Loucy (cell line): ENCODE measurements at regions not wholly inside any gene's neighbourhood (a gene's known extent, or its start where the extent isn't known, plus 50 kb on each side); places are given as distances from the start of the nearest gene placed in this dataset.

Experiments used
- H2AFZ ChIP-seq: fragments of 200-600 bp; sonication (generic); 2 replicates; pipeline ENCODE4 v1.6.0; 2016; ENCODE audit warnings: antibody characterized with exemption, mild to moderate bottlenecking, low read length, moderate library complexity
- H3F3A ChIP-seq: fragments of 200-600 bp; 2 replicates; pipeline ENCODE4 v1.6.0; 2016; ENCODE audit warnings: antibody characterized with exemption, low read depth, mild to moderate bottlenecking
- H3K27me3 ChIP-seq: fragments of 200-600 bp; sonication (generic); 2 replicates; pipeline ENCODE4 v1.6.1; 2014; ENCODE audit warnings: low read length, mild to moderate bottlenecking; ENCODE audit not compliant: insufficient read depth, poor library complexity, severe bottlenecking
- H3K36me3 ChIP-seq: fragments of 200-600 bp; sonication (generic); 2 replicates; pipeline ENCODE4 v1.6.1; 2016; ENCODE audit warnings: low read length; ENCODE audit not compliant: insufficient read depth
- H3K4me1 ChIP-seq: fragments of 200-600 bp; sonication (generic); 2 replicates; pipeline ENCODE4 v1.5.1; 2014; ENCODE audit warnings: low read length, mild to moderate bottlenecking; ENCODE audit not compliant: insufficient read depth, poor library complexity, severe bottlenecking
- H3K4me2 ChIP-seq: fragments of 200-600 bp; sonication (generic); 2 replicates; pipeline ENCODE4 v1.6.0; 2014; ENCODE audit warnings: antibody characterized with exemption, low read length, low read depth, mild to moderate bottlenecking; ENCODE audit not compliant: poor library complexity, severe bottlenecking
- H3K4me3 ChIP-seq: fragments of 200-600 bp; sonication (generic); 2 replicates; pipeline ENCODE4 v1.5.1; 2014; ENCODE audit warnings: low read length, mild to moderate bottlenecking, mixed read lengths; ENCODE audit not compliant: poor library complexity, severe bottlenecking
- H3K79me2 ChIP-seq: fragments of 200-600 bp; sonication (generic); 2 replicates; pipeline ENCODE4 v1.6.1; 2014; ENCODE audit warnings: low read length; ENCODE audit not compliant: insufficient read depth
- H3K9ac ChIP-seq: fragments of 200-600 bp; sonication (generic); 2 replicates; pipeline ENCODE4 v1.6.0; 2014; ENCODE audit warnings: mild to moderate bottlenecking, low read depth, low read length, moderate library complexity; ENCODE audit not compliant: poor library complexity, severe bottlenecking
- H3K9me2 ChIP-seq: fragments of 200-600 bp; sonication (generic); replicated peaks from 2 replicates; pipeline ENCODE4 v1.6.1; 2016; ENCODE audit warnings: low read depth, low read length, mixed read lengths
- H3K9me3 ChIP-seq: fragments of 200-600 bp; sonication (generic); 2 replicates; pipeline ENCODE4 v1.6.1; 2014; ENCODE audit warnings: mild to moderate bottlenecking, antibody characterized with exemption, low read length, low read depth; ENCODE audit not compliant: insufficient read depth
- H4K20me1 ChIP-seq: fragments of 200-600 bp; sonication (generic); 2 replicates; pipeline ENCODE4 v1.6.0; 2014; ENCODE audit warnings: antibody characterized with exemption, low read length, mild to moderate bottlenecking; ENCODE audit not compliant: insufficient read depth, poor library complexity, severe bottlenecking
- CTCF ChIP-seq: fragments of 200-600 bp; sonication (generic); conservative IDR thresholded peaks from 2 replicates; pipeline ENCODE4 v1.5.1; 2014; ENCODE audit warnings: mild to moderate bottlenecking, antibody characterized with exemption, low read length
- EZH2phosphoT487 ChIP-seq: fragments of 200-600 bp; IDR thresholded peaks from 2 replicates; pipeline ENCODE4 v1.6.1; 2018; ENCODE audit warnings: antibody characterized with exemption, mild to moderate bottlenecking, moderate library complexity, borderline replicate concordance

GRCh38 chr1:201750934-201751333, 78.0 kb upstream of the IPO9 start:
- Histone ChIP-seq H3K27me3 (no peaks in the 10 kb centered on the region), H3K4me1 (peaks cover 7% of the 10 kb centered on the region), H4K20me1 (no peaks in the 10 kb centered on the region), H3K9me2 (no peaks in the 10 kb centered on the region), H3K9ac (no peak overlapping the region), H2AFZ (no peak overlapping the region), H3K36me3 (no peaks in the 10 kb centered on the region), H3F3A (no peaks in the 10 kb centered on the region), H3K79me2 (no peaks in the 10 kb centered on the region), H3K4me2 (no peak overlapping the region), H3K4me3 (no peak overlapping the region), H3K9me3 (no peaks in the 10 kb centered on the region)
- TF ChIP-seq CTCF, result no peak
- TF ChIP-seq EZH2phosphoT487, result no peak

GRCh38 chr1:201751872-201752271, 77.1 kb upstream of the IPO9 start:
- peaks cover 10% of the 10 kb centered on the region for H3K4me1 ChIP-seq
- no peaks in the 10 kb centered on the region for H3K79me2 ChIP-seq
- H3K27me3 ChIP-seq, result no peaks in the 10 kb centered on the region
- H4K20me1 ChIP-seq, result no peaks in the 10 kb centered on the region
- H3K9ac ChIP-seq, result no peak overlapping the region
- no peak overlapping the region for H2AFZ ChIP-seq
- H3F3A ChIP-seq, result no peaks in the 10 kb centered on the region
- H3K9me2 ChIP-seq, result no peaks in the 10 kb centered on the region
- H3K4me2 ChIP-seq, result no peak overlapping the region
- TF ChIP-seq CTCF (no peak), EZH2phosphoT487 (no peak)
- no peak overlapping the region for H3K4me3 ChIP-seq
- no peaks in the 10 kb centered on the region for H3K36me3 ChIP-seq
- H3K9me3 ChIP-seq, result no peaks in the 10 kb centered on the region

GRCh38 chr1:201752333-201752732, 76.6 kb upstream of the IPO9 start:
- Histone ChIP-seq H3K9ac (no peak overlapping the region), H3K4me2 (no peak overlapping the region), H3K36me3 (no peaks in the 10 kb centered on the region), H3K27me3 (no peaks in the 10 kb centered on the region), H3K79me2 (no peaks in the 10 kb centered on the region), H3F3A (no peaks in the 10 kb centered on the region), H3K4me3 (no peak overlapping the region), H4K20me1 (no peaks in the 10 kb centered on the region), H2AFZ (no peak overlapping the region), H3K4me1 (peaks cover 10% of the 10 kb centered on the region), H3K9me3 (no peaks in the 10 kb centered on the region), H3K9me2 (no peaks in the 10 kb centered on the region)
- TF ChIP-seq EZH2phosphoT487 (no peak), CTCF (no peak)
